ENCODE measurements at regions not wholly inside any gene's neighbourhood (a gene's known extent, or its start where the extent isn't known, plus 50 kb on each side); places are given as distances from the start of the nearest gene placed in this dataset.

- no peak for ATAC-seq
- Histone ChIP-seq H3K27me3 (no peaks in the 10 kb centered on the region), H3K4me3 (no peak overlapping the region), H3K36me3 (no peaks in the 10 kb centered on the region), H3K27ac (no peak overlapping the region), H3K9me3 (no peaks in the 10 kb centered on the region), H3K4me1 (no peaks in the 10 kb centered on the region)
- TF ChIP-seq POLR2A (IDR thresholded peaks at IDR 0.05) (no peak), CTCF (IDR thresholded peaks at IDR 0.05) (no peak)
- 72 to 85% (median 80%) methylated on average over 3 of the region's 3 CpGs for WGBS, 4 donors
- no peak for DNase-seq
- intact Hi-C loops (cut with DNase I) = no loop called here
These were observed 505.9 kb upstream of the MANEA start for GRCh38 chr6:95071464-95071863.

- WGBS, 4 donors = 56 to 69% (median 61%) methylated on average over 1 of the region's 1 CpG
- no peaks in the 10 kb centered on the region for H3K36me3 ChIP-seq
- no peaks in the 10 kb centered on the region for H3K27me3 ChIP-seq
- H3K27ac ChIP-seq = no peak overlapping the region
- no peaks in the 10 kb centered on the region for H3K4me1 ChIP-seq
- no peak overlapping the region for H3K4me3 ChIP-seq
- ATAC-seq = no peak
- no peaks in the 10 kb centered on the region for H3K9me3 ChIP-seq
- TF ChIP-seq POLR2A (IDR thresholded peaks at IDR 0.05) = no peak
- TF ChIP-seq CTCF (IDR thresholded peaks at IDR 0.05) = no peak
- no peak for DNase-seq
- intact Hi-C loops (cut with DNase I) = no loop called here
These were observed 498.9 kb upstream of the MANEA start for GRCh38 chr6:95078457-95078856.

DNA sequence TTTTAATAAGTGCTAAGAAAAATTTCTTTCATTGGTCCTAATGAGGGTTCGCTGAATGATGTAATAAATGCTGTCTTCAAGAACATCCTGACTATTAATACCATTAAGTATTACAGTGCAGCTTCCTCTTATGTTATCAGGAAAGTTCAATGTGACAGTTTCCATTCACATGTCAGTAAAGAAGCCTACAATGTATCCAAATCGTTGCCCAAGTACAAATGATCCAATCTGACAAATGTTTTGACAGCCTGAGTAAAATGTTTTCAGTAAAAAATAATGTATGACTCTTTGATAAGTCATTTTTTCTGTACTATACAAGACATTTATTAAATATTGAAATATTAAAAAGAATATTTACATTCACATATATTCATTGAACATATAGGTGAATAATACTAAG is 496.1 kb upstream of the MANEA start:
- H3K36me3 ChIP-seq = no peaks in the 10 kb centered on the region
- no peaks in the 10 kb centered on the region for H3K9me3 ChIP-seq
- H3K4me1 ChIP-seq = no peaks in the 10 kb centered on the region
- H3K27ac ChIP-seq = no peak overlapping the region
- no peak overlapping the region for H3K4me3 ChIP-seq
- DNase-seq (no peak), ATAC-seq (no peak)
- TF ChIP-seq POLR2A (IDR thresholded peaks at IDR 0.05) = no peak
- TF ChIP-seq CTCF (IDR thresholded peaks at IDR 0.05) = no peak
- intact Hi-C loops (cut with DNase I) = no loop called here
- H3K27me3 ChIP-seq = no peaks in the 10 kb centered on the region
- WGBS, 4 donors = 15 to 25% (median 20%) methylated on average over 2 of the region's 2 CpGs

GRCh38 chr6:95081949-95082348 is 495.4 kb upstream of the MANEA start:
- no peak for ATAC-seq
- WGBS, 4 donors = 75 to 85% (median 82%) methylated on average over 2 of the region's 2 CpGs
- TF ChIP-seq POLR2A (IDR thresholded peaks at IDR 0.05) = no peak
- no peak for TF ChIP-seq CTCF (IDR thresholded peaks at IDR 0.05)
- Histone ChIP-seq H3K36me3 (no peaks in the 10 kb centered on the region), H3K9me3 (no peaks in the 10 kb centered on the region), H3K4me3 (no peak overlapping the region), H3K27ac (no peak overlapping the region), H3K27me3 (no peaks in the 10 kb centered on the region), H3K4me1 (no peaks in the 10 kb centered on the region)
- no peak for DNase-seq
- intact Hi-C loops (cut with DNase I) = no loop called here

Data from heart left ventricle (tissue), 16 donors.